ENCODE measurements at regions not wholly inside any gene's neighbourhood (a gene's known extent, or its start where the extent isn't known, plus 50 kb on each side); places are given as distances from the start of the nearest gene placed in this dataset.

GRCh38 chr1:4531842-4532241 lies 122.6 kb upstream of the AJAP1 start:
- intact Hi-C loops (cut with micrococcal nuclease): no loop called here
- Histone ChIP-seq H3K36me3 (ENCODE audit: control insufficient read depth in 2 of 2, extremely low read depth in 1 of 2, insufficient read depth in 2 of 2, low read length in 2 of 2) (no peaks in the 10 kb centered on the region), H2AFZ (ENCODE audit: low read depth, low read length) (no peak overlapping the region), H4K20me1 (replicated peaks; ENCODE audit: control insufficient read depth, extremely low read depth, insufficient read depth, low read length) (no peaks in the 10 kb centered on the region), H3K79me2 (ENCODE audit: control insufficient read depth, insufficient read depth, low read length) (no peaks in the 10 kb centered on the region), H3K4me3 (replicated peaks in 1 of 3; ENCODE audit: insufficient read depth in 1 of 3, low read depth in 1 of 3, low read length in 3 of 3) (no peak overlapping the region), H3K9me1 (replicated peaks; ENCODE audit: control insufficient read depth, extremely low read depth, insufficient read depth, low read length) (no peaks in the 10 kb centered on the region), H3K9me3 (replicated peaks; ENCODE audit: control insufficient read depth, insufficient read depth, low read length) (peaks cover 2% of the 10 kb centered on the region), H3K9ac (replicated peaks; ENCODE audit: extremely low read depth, insufficient read depth, low read length) (no peak overlapping the region), H3K4me2 (ENCODE audit: insufficient read depth, low read length) (no peak overlapping the region), H3K27me3 (ENCODE audit: control insufficient read depth in 2 of 2, insufficient read depth in 2 of 2, low read length in 2 of 2) (no peaks in the 10 kb centered on the region), H3K4me1 (ENCODE audit: control insufficient read depth, extremely low read depth, insufficient read depth, low read length) (no peaks in the 10 kb centered on the region), H3K27ac (ENCODE audit: insufficient read depth, low read depth, low read length) (no peak overlapping the region)
- ChIA-PET POLR2A (no interaction called here), CTCF (no interaction called here)
- no peak for FAIRE-seq
- dilution Hi-C loops (cut with MboI; ENCODE audit: extremely low pct_ligation_motif_present, low sequenced_read_pairs): no loop called here
- BruUV-seq (replicated peaks): no TSS peak
- no peak for DNase-seq (ENCODE audit: low read depth, low spot score)
- no peak for TF ChIP-seq CTCF (IDR thresholded peaks at IDR 0.05; ENCODE audit: extremely low read depth in 1 of 2, insufficient read depth in 1 of 2, low read depth in 1 of 2, low read length in 2 of 2)
- TF ChIP-seq GATA2 (IDR thresholded peaks at IDR 0.05; ENCODE audit: insufficient read depth, insufficient read length, low read depth, low read length): no peak
- TF ChIP-seq JUN (IDR thresholded peaks at IDR 0.05; ENCODE audit: borderline replicate concordance, insufficient read depth, insufficient read length, low read depth): no peak
- TF ChIP-seq MAX (IDR thresholded peaks at IDR 0.05; ENCODE audit: insufficient read depth, insufficient read length): no peak
- TF ChIP-seq MYC (IDR thresholded peaks at IDR 0.05; ENCODE audit: low read depth, low read length): no peak
- TF ChIP-seq POLR2AphosphoS5 (IDR thresholded peaks at IDR 0.05; ENCODE audit: insufficient read depth, low read depth, low read length): no peak
- TF ChIP-seq FOS (IDR thresholded peaks at IDR 0.05; ENCODE audit: borderline replicate concordance, insufficient read depth, low read length): no peak
- TF ChIP-seq POLR2A (IDR thresholded peaks at IDR 0.05; ENCODE audit: low read depth, low read length): no peak
- TF ChIP-seq EZH2 (IDR thresholded peaks at IDR 0.05; ENCODE audit: borderline replicate concordance, low read depth, low read length, severe bottlenecking): no peak
